GM12892 (cell line): ENCODE measurements at regions not wholly inside any gene's neighbourhood (a gene's known extent, or its start where the extent isn't known, plus 50 kb on each side); places are given as distances from the start of the nearest gene placed in this dataset.

ENCODE experiments used
- DNase-seq: peaks from one replicate; pipeline ENCODE4 v3.0.0; 2011; ENCODE audit not compliant: insufficient read length
- FAIRE-seq: peaks from 2 replicates; lab custom pipeline; 2011; peaks lifted over from hg19 to GRCh38; lab: Jason Lieb, UNC
- POLR2A ChIP-seq: IDR thresholded peaks from 2 replicates; pipeline ENCODE4 v1.6.1; 2011; ENCODE audit warnings: low read depth, low read length, control low read depth
- POLR2AphosphoS5 ChIP-seq: IDR thresholded peaks from 2 replicates; pipeline ENCODE4 v1.6.1; 2011; ENCODE audit warnings: low read depth, low read length, control low read depth
- TAF1 ChIP-seq: IDR thresholded peaks from 2 replicates; pipeline ENCODE4 v1.6.1; 2011; ENCODE audit warnings: low read depth, mild to moderate bottlenecking, control low read depth, low read length, borderline replicate concordance

DNA sequence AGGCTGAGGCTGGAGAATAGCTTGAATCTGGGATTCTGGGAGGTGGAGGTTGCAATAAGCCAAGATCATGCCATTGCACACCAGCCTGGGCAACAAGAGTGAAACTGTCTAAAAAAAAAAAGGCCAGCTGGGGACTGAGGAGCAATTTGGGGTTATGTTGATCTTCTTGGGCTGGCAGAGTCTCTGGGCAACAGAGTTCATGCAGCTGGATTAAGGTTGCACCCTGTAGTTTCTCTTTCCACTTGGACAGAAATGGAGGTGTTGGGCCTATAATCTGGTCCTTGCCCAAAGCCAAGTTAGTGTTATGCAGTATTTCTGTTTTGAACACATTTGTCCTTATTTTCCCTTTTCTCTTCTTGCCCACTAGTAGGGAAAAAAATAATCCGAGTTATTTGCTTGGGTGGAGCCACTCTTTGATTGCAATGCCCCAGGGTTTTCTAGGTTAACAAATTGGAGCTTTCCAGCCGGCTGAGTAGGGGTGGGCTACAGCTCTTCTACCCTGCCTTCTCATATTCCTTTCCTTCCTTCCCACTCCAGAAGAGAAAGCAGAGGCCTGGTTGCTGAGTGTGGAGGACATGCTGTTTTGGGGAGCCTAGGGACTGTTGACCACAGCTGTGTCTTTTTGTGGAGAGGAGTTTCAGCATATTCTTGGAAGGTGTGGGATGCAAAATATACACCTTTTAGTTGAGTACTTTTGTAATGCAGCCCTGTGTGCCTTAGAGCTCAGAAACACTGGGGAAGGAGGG, 213.9 kb downstream of the SOX4 start:
- DNase-seq (no peak), FAIRE-seq (no peak)
- no peak for TF ChIP-seq POLR2AphosphoS5
- no peak for TF ChIP-seq POLR2A
- TF ChIP-seq TAF1: no peak

DNA sequence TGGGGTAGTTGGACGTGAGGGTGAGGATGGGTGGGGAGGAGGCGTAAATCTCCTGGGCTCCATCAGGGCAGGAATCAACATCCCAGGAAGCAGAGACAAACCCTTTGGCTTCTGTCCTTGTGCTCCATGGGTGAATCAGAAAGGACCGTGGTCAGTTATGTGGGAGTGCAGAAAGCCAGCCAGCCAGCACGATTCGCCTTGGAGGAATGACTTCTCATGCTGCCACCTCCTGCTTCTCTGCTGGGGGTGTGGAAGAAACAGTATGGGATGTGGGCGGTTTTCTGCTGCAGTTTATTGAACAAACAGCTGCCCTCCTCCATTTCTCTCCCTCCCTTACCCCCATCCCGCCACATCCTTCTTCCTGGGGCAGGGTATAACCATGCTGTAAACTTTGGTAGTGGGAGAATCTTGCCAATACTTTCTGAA, 214.5 kb downstream of the SOX4 start:
- DNase-seq: no peak
- TF ChIP-seq POLR2A (no peak), TAF1 (no peak), POLR2AphosphoS5 (no peak)
- no peak for FAIRE-seq

DNA sequence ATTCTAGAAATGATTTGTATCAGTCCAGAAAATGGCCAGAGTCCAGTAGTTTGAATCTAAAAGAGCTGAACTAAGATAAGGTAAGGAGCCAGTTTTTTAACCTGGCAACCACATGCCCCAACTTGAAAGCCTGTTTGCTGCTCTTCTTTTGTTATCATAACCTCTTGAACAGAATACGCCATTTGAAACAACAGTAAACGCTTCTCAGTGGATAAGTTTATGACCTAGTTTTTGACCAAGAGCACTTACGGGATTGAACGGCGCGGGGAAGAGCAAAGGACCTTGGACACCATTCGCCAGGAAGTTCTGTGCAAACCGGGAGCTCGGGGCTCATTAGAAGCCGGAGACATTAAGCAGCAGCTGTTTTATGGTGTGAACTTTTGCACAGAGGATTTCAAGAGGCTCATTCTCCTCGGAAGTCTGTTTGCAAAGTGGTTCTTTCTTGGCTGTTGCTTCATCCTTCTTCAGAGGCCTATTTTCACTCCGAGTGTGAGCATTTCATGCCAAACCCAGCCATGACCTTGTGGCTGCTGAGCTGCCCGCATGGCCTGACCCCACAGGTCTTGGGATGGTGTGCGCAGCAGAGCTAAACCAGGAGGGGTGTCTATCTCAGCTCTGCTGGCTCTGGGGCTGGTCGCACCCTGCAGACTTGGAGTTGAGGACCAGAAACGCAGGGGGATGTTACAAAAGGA, 215.1 kb downstream of the SOX4 start:
- TF ChIP-seq TAF1 (no peak), POLR2A (no peak)
- FAIRE-seq (no peak), DNase-seq (no peak)

DNA sequence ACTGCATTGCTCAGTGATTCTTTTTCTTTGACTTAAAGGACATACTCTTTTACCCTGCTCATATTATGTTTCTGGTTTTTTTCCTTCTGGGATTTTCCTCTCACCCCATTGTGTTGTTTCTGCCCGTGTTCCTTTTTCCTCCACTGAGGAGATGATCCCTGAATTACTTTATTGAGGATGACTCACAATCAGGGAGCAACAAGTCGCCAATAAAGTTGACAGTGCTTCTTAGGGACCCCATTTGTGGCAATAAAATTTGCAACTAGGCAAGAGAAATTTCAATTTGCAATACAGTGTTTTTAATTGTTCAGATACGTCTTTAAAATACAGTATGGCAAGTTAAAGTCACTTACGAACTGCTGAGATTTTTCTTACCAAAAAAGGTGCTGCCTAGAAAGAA, 217.9 kb downstream of the SOX4 start:
- TF ChIP-seq POLR2AphosphoS5 (no peak), POLR2A (no peak), TAF1 (no peak)
- FAIRE-seq (no peak), DNase-seq (no peak)

DNA sequence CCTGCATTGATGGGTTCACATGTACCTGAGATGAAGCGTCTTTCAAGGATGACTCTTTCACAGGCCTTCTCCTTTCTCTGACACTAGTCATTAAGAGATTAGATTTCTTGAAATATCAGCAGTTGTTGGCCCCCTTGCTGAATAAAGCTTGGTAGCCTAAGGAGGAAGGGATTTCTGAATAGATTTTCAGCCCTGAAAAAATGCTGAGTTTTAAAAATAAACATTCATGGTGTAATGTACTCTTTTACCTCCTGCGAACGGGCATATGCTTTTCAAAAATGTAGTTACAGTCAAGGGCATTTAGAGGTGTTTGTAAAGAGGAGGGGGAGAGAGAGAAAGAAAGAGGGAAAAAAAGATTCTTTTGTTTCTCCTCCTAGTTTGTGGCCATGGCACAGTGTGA, 222.7 kb downstream of the SOX4 start:
- no peak for FAIRE-seq
- DNase-seq: no peak
- TF ChIP-seq POLR2A (no peak), TAF1 (no peak), POLR2AphosphoS5 (no peak)

DNA sequence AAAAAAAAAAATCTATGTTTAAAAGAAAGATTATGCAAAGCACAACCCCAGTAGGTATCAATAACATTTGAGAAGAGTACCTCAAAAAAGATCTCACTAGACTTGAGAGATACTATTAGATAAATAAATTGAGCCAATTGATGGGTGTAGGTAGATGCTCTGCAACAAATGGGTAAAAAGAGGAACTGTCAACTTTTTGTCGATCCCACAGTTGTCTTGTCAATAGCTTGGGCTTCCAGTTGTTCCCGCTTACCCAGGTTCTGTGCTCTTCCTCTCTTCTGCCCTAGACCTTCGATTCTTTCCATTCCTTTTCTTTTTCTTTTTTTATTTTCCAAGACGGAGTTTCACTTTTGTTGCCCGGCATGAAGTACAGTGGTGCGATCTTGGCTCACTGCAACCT, 226.9 kb downstream of the SOX4 start:
- no peak for FAIRE-seq
- DNase-seq: no peak
- TF ChIP-seq POLR2A (no peak), POLR2AphosphoS5 (no peak), TAF1 (no peak)

DNA sequence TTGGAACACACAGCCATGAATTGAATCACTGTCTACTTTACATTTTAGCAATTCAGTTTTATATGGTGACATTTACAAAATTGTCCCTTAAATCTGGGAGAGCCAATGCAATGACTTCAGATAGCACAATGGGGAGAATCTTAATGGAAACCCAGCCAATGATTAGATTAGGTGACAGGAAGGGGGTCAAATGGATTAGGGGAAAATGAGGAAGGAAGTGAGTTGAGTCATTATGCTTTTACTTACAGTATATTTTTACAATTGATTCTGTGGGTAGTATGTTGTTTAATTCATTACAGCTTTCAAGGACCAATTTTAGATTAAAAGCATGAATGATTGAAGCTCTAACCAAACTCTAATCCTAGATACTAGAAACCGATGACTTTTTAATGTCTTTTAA, 229.8 kb downstream of the SOX4 start:
- TF ChIP-seq POLR2A (no peak), POLR2AphosphoS5 (no peak), TAF1 (no peak)
- DNase-seq (no peak), FAIRE-seq (no peak)

DNA sequence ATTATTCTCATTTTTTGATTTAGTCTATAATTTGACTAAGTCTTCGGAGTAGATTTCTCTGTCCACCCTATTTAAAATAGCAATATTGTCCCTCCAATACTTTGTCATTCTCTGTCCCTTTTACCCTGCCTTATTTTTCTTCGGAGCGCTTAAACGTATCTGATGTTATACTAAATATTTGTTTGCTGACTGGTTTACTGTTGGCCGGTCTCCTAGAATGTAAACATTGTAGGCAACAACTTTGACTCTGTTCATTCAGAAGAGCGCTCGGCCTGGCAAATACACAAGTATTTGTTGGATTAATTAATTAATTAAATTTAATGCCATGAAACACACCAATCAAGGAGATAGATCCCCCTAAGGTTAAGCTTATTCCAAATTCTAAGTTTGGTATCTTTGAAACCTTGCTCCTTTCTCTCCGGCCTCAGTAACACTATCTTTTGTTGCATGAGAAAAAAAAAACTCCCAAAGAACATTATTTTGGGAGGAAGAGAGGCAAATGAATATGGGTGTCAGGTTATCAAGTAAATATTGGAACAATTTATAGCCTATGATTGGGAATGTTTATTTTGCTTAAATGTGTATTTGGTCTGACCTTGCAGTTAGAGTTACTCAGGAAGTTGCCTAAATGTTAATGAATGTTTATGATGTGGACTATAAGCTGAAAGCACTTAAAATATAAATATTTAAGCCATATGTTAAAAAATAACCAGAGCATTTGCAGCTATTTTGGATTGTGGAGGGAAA, 231.1 kb downstream of the SOX4 start:
- FAIRE-seq: no peak
- TF ChIP-seq POLR2AphosphoS5 (no peak), TAF1 (no peak)
- DNase-seq: no peak

DNA sequence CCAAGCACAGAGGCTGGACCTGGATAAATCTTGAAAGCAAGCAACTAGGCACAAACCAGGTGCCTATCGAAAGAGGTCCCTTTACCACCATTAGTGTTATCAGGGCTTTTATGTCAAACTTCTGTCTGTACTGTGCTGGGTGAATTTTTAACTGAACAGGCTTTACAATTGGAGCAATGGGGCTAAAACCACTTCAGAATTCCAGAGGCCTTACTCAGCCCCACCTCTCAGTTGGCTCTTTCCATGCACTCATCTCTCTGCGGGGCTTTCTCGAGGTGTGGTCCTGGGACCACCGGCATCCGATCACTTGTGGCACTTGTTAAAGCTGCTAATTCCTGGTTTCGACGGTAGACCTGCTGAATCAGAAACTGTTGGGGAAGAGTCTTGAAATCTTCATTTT, 232.5 kb downstream of the SOX4 start:
- DNase-seq: no peak
- TF ChIP-seq TAF1 (no peak), POLR2AphosphoS5 (no peak)
- no peak for FAIRE-seq

DNA sequence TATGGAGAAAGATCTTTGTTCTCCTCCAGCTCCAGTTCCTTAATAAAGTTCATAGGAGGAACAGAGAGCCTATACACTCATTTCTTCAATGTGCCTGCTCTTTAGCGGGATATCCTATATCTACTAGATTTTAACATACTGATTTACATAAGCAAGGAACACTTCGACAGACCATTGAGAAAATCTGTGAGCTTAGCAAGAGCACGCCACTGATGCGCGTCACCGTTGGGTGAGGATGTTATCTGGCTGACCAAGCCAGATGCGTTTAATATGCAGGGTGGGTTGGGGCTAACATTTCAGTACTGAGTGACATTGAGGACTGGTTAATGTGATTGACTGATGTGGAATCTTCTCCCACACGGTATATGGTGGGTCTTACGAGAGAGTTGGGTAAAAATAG, 233.4 kb downstream of the SOX4 start:
- no peak for TF ChIP-seq TAF1
- no peak for TF ChIP-seq POLR2A
- no peak for TF ChIP-seq POLR2AphosphoS5
- DNase-seq (no peak), FAIRE-seq (no peak)

DNA sequence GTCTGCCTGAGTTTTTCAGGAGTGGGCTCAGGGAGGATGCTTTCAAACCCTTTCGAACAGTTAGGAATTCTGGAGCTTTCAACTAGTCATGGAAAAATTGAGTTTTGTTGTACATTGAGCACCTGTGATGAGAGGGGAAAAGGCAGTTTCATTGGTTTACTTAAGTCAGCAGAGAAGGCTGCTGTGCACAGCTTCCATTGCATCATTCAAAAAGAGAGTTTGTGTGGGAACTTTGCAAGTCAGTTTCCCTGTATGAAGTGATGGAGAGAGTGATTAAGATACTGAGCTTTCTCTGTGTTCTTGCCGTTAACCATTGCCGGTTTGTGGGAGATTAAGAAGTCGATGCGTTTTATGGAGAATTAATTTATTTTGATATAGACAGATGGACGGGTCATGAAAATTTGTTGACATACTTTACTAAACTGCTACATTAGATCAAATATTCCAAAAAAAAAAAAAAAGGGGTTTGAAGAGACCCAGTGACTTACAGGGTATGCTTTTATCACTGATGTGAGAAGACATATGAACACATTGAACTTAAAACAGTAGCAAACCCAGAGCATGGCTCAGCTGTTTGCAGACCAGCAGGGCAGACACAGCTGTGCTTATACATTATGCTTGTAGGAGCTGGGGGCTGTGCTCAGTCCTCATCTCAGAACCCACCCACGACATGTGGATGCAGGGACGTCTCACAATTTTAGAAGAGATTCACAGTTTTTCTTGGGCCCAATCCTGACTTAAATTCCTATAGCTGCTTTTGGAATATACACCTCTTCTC, 234.1 kb downstream of the SOX4 start:
- FAIRE-seq (no peak), DNase-seq (no peak)
- TF ChIP-seq POLR2AphosphoS5 (no peak), TAF1 (no peak), POLR2A (no peak)

DNA sequence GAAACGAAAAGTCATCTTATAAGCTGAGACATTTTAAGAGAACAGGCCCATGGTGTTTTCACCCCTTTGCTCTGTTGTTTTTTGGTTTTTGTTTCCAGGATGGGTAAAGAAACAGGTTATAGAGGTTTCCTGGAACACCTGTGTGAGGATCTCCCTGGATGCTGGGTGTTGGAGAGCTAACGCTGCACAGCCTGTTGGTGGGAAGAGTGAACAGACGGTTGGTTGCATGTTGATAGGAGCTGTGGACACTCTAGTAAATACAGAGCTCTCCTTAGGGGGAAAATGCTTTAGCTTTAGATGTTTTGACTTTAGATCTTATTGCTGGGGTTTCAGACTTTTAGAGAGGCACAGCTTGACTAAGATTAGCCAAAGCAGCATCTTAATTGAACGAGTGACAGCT, 235.2 kb downstream of the SOX4 start:
- no peak for FAIRE-seq
- DNase-seq: no peak
- TF ChIP-seq POLR2AphosphoS5 (no peak), TAF1 (no peak), POLR2A (no peak)

DNA sequence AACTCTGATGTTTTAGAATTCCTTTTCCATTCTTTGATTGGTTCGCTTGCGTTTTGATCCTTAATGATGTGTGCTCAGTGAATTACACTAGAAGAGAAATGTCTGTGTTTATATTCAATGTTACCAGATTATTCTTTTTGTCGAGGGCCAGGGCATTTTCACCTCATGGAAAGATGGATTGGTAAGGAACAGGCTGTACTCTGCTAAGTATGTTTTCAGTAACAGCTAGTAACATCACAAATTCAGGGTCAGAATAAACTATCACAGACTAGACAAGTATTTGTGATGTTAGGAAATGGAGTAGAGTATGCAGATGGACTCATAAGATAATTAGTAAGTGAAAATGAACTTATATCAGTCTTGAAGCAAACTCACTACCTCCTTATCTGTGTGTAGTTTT, 235.6 kb downstream of the SOX4 start:
- TF ChIP-seq TAF1: no peak
- TF ChIP-seq POLR2A: no peak
- no peak for TF ChIP-seq POLR2AphosphoS5
- DNase-seq: no peak
- no peak for FAIRE-seq
